ENCODE measurements at regions not wholly inside any gene's neighbourhood (a gene's known extent, or its start where the extent isn't known, plus 50 kb on each side); places are given as distances from the start of the nearest gene placed in this dataset.

- intact Hi-C loops (cut with DNase I) = loop anchor here (5.0 kb wide), 1 partner anchor 831 kb away; no protein-coding TSS in a partner anchor
- no peaks in the 10 kb centered on the region for H3K27me3 ChIP-seq
- no peaks in the 10 kb centered on the region for H3K36me3 ChIP-seq
- TF ChIP-seq, protein P1, sequence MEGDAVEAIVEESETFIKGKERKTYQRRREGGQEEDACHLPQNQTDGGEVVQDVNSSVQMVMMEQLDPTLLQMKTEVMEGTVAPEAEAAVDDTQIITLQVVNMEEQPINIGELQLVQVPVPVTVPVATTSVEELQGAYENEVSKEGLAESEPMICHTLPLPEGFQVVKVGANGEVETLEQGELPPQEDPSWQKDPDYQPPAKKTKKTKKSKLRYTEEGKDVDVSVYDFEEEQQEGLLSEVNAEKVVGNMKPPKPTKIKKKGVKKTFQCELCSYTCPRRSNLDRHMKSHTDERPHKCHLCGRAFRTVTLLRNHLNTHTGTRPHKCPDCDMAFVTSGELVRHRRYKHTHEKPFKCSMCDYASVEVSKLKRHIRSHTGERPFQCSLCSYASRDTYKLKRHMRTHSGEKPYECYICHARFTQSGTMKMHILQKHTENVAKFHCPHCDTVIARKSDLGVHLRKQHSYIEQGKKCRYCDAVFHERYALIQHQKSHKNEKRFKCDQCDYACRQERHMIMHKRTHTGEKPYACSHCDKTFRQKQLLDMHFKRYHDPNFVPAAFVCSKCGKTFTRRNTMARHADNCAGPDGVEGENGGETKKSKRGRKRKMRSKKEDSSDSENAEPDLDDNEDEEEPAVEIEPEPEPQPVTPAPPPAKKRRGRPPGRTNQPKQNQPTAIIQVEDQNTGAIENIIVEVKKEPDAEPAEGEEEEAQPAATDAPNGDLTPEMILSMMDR (IDR thresholded peaks at IDR 0.05) = peak; percentile 86
- no peaks in the 10 kb centered on the region for H3K9me3 ChIP-seq
- H3K9ac ChIP-seq (ENCODE audit: low read depth in 2 of 2, low read length in 2 of 2) = no peak overlapping the region
- no peak overlapping the region for H3K27ac ChIP-seq
- H3K4me3 ChIP-seq = no peak overlapping the region
- no peaks in the 10 kb centered on the region for H3K4me1 ChIP-seq
- DNase-seq = peak; percentile 43
Observed at GRCh38 chr6:134111062-134111677, 58.7 kb upstream of the SLC2A12 start.

GRCh38 chr6:134106702-134107101 lies 54.3 kb upstream of the SLC2A12 start:
- Histone ChIP-seq H3K9me3 (no peaks in the 10 kb centered on the region), H3K27ac (no peak overlapping the region), H3K27me3 (no peaks in the 10 kb centered on the region), H3K9ac (ENCODE audit: low read depth in 2 of 2, low read length in 2 of 2) (no peak overlapping the region), H3K4me1 (no peaks in the 10 kb centered on the region), H3K4me3 (no peak overlapping the region), H3K36me3 (no peaks in the 10 kb centered on the region)
- TF ChIP-seq, protein P1 (IDR thresholded peaks at IDR 0.05) = no peak
- intact Hi-C loops (cut with DNase I) = no loop called here
- no peak for DNase-seq

DNA sequence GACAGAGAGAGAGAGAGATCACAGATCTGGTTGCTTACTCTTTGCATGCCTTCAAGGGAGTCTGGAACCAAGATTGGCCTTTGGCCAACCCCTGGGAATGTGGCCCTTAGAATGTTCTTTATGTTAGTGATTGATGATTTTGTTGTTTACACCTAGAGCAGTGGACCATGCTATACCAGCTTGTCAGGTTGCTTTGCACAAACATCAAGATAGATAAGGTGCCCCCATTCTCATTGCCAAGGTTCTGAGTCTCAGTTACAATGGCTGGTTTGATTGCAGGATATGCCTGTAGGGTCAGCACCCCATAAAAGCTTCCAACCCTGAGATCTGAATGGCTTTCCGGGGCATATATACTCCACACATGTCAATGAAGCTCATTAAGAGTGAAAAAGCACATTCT lies 53.5 kb upstream of the SLC2A12 start:
- TF ChIP-seq, protein P1 (IDR thresholded peaks at IDR 0.05) = no peak
- intact Hi-C loops (cut with DNase I) = no loop called here

GRCh38 chr6:134103006-134103405 lies 50.6 kb upstream of the SLC2A12 start:
- Histone ChIP-seq H3K27me3 (no peaks in the 10 kb centered on the region), H3K4me1 (no peaks in the 10 kb centered on the region), H3K9me3 (no peaks in the 10 kb centered on the region), H3K9ac (ENCODE audit: low read depth in 2 of 2, low read length in 2 of 2) (no peak overlapping the region), H3K36me3 (no peaks in the 10 kb centered on the region), H3K27ac (no peak overlapping the region), H3K4me3 (no peak overlapping the region)
- intact Hi-C loops (cut with DNase I) = no loop called here
- TF ChIP-seq, protein P1 (IDR thresholded peaks at IDR 0.05) = no peak
- no peak for DNase-seq

More for the DNA sequence above, 53.5 kb upstream of the SLC2A12 start:
- Histone ChIP-seq H3K4me1 (no peaks in the 10 kb centered on the region), H3K9me3 (no peaks in the 10 kb centered on the region), H3K36me3 (no peaks in the 10 kb centered on the region), H3K9ac (ENCODE audit: low read depth in 2 of 2, low read length in 2 of 2) (no peak overlapping the region), H3K4me3 (no peak overlapping the region), H3K27ac (no peak overlapping the region), H3K27me3 (no peaks in the 10 kb centered on the region)
- no peak for DNase-seq
